GM23338 (cell line): ENCODE measurements at regions not wholly inside any gene's neighbourhood (a gene's known extent, or its start where the extent isn't known, plus 50 kb on each side); places are given as distances from the start of the nearest gene placed in this dataset.

Experiments used
- ATAC-seq: fragments of 200-7000 bp; cut with Tn5 transposase; 3 replicates; pipeline ENCODE4 v1.9.1; 2020
- DNase-seq: peaks from one replicate; pipeline ENCODE4 v3.0.0-alpha.2; 2015; ENCODE audit warnings: low spot score
- H2AFZ ChIP-seq: fragments of 200-600 bp; sonication (generic); 2 replicates; pipeline ENCODE4 v1.8.0; 2016; ENCODE audit warnings: antibody characterized with exemption, mild to moderate bottlenecking, moderate library complexity
- H3F3A ChIP-seq: fragments of 200-600 bp; sonication (generic); replicated peaks from 2 replicates; pipeline ENCODE4 v1.8.0; 2017; ENCODE audit warnings: antibody characterized with exemption, mixed run types, low read depth
- H3K27ac ChIP-seq: fragments of 200-600 bp; sonication (generic); 2 replicates; pipeline ENCODE4 v1.6.1; 2016; ENCODE audit warnings: low read depth
- H3K27me3 ChIP-seq: fragments of 200-600 bp; sonication (generic); 2 replicates; pipeline ENCODE4 v1.8.0; 2016; ENCODE audit warnings: mild to moderate bottlenecking, mixed run types, moderate library complexity; ENCODE audit not compliant: insufficient read depth
- H3K36me3 ChIP-seq: fragments of 200-600 bp; sonication (generic); 2 replicates; pipeline ENCODE4 v1.8.0; 2016; ENCODE audit warnings: mild to moderate bottlenecking; ENCODE audit not compliant: insufficient read depth
- H3K4me1 ChIP-seq: fragments of 200-600 bp; sonication (generic); 2 replicates; pipeline ENCODE4 v1.8.0; 2016; ENCODE audit warnings: mild to moderate bottlenecking, moderate library complexity; ENCODE audit not compliant: insufficient read depth
- H3K4me2 ChIP-seq: fragments of 200-600 bp; sonication (generic); 2 replicates; pipeline ENCODE4 v1.7.1; 2017; ENCODE audit warnings: mixed run types
- H3K4me3 ChIP-seq: fragments of 200-600 bp; sonication (generic); 2 replicates; pipeline ENCODE4 v1.6.1; 2016; ENCODE audit warnings: mixed run types
- H3K79me2 ChIP-seq: fragments of 200-600 bp; sonication (generic); replicated peaks from 2 replicates; pipeline ENCODE4 v1.8.0; 2017; ENCODE audit warnings: mild to moderate bottlenecking; ENCODE audit not compliant: insufficient read depth
- H3K9me2 ChIP-seq: fragments of 200-600 bp; sonication (generic); 2 replicates; pipeline ENCODE4 v1.8.0; 2017; ENCODE audit not compliant: insufficient read depth
- H4K20me1 ChIP-seq: fragments of 200-600 bp; sonication (generic); replicated peaks from 2 replicates; pipeline ENCODE4 v1.8.0; 2017; ENCODE audit warnings: mild to moderate bottlenecking; ENCODE audit not compliant: insufficient read depth
- H3K27ac Mint-ChIP-seq: 2 replicates; pipeline ENCODE4 v1.8.0; 2020; ENCODE audit warnings: inconsistent platforms, mild to moderate bottlenecking, moderate library complexity, mixed read lengths
- H3K27me3 Mint-ChIP-seq: 3 replicates; pipeline ENCODE4 v1.8.0; 2022; ENCODE audit warnings: low read depth, mild to moderate bottlenecking, moderate library complexity, mixed read lengths, inconsistent platforms; ENCODE audit not compliant: insufficient read depth, poor library complexity
- H3K36me3 Mint-ChIP-seq: 3 replicates; pipeline ENCODE4 v1.8.0; 2021; ENCODE audit warnings: low read depth, mild to moderate bottlenecking, inconsistent platforms, moderate library complexity, mixed read lengths
- H3K4me1 Mint-ChIP-seq: 3 replicates; pipeline ENCODE4 v1.8.0; 2020; ENCODE audit warnings: mild to moderate bottlenecking, inconsistent platforms, mixed read lengths
- H3K4me3 Mint-ChIP-seq: 3 replicates; pipeline ENCODE4 v1.8.0; 2021; ENCODE audit warnings: moderate library complexity, mild to moderate bottlenecking, inconsistent platforms, mixed read lengths
- H3K9me3 Mint-ChIP-seq: 3 replicates; pipeline ENCODE4 v1.8.0; 2020; ENCODE audit warnings: moderate library complexity, mild to moderate bottlenecking, inconsistent platforms, mixed read lengths
- CREB1 ChIP-seq: fragments of 250-450 bp; sonication (Bioruptor Pico); IDR thresholded peaks from 2 replicates; pipeline ENCODE4 v1.5.0; 2020; ENCODE audit warnings: low read depth, mild to moderate bottlenecking, moderate library complexity
- CTCF ChIP-seq, 2 experiments: fragments of 200-600 bp in 1 of 2; sonication (generic) in 1 of 2; conservative IDR thresholded peaks; 2 replicates each; pipeline versions ENCODE4 v1.5.1 to v1.6.1; 2016 to 2017; ENCODE audit warnings: antibody characterized with exemption in 2 of 2, low read depth in 2 of 2, mild to moderate bottlenecking in 2 of 2, moderate library complexity in 1 of 2
- EZH2 ChIP-seq: fragments of 200-600 bp; sonication (generic); IDR thresholded peaks from one replicate; pipeline ENCODE4 v1.8.0; 2017; ENCODE audit warnings: antibody characterized with exemption, mild to moderate bottlenecking, low read depth; ENCODE audit not compliant: unreplicated experiment
- JUNB ChIP-seq: IDR thresholded peaks from one replicate; pipeline ENCODE4 v1.6.1; 2016; ENCODE audit warnings: antibody characterized with exemption; ENCODE audit not compliant: unreplicated experiment
- ZNF462 ChIP-seq: fragments of 250-450 bp; sonication (Bioruptor Pico); IDR thresholded peaks from 2 replicates; pipeline ENCODE4 v1.5.0; 2020; ENCODE audit warnings: mild to moderate bottlenecking, moderate library complexity

GRCh38 chr1:175803413-175803812 is 60.0 kb upstream of the TNR start (continued):
- TF ChIP-seq ZNF462 = no peak
- no peak for TF ChIP-seq JUNB
- no peak for TF ChIP-seq CREB1 (CRISPR knock-in tag)

GRCh38 chr1:175802407-175803123 is 59.2 kb upstream of the TNR start:
- Mint-ChIP-seq H3K27ac (no peak overlapping the region), H3K27me3 (no peaks in the 10 kb centered on the region), H3K4me3 (no peak overlapping the region), H3K9me3 (no peaks in the 10 kb centered on the region), H3K4me1 (peaks cover 4% of the 10 kb centered on the region; the same call in 2 of the 3 replicates), H3K36me3 (no peaks in the 10 kb centered on the region)
- TF ChIP-seq CTCF (conservative IDR thresholded peaks at IDR 0.05; ENCODE audit: low read depth in 2 of 2) (peak; percentile 27 to 52; a peak in 3 of 4 replicates), EZH2 (no peak)
- Histone ChIP-seq H3K4me3 (no peak overlapping the region), H3K36me3 (no peaks in the 10 kb centered on the region), H3K27me3 (no peaks in the 10 kb centered on the region), H2AFZ (no peak overlapping the region), H4K20me1 (no peaks in the 10 kb centered on the region), H3K27ac (no peak overlapping the region), H3K9me2 (peaks cover 3% of the 10 kb centered on the region; the same call in 1 of the 2 replicates), H3K79me2 (no peaks in the 10 kb centered on the region), H3K4me2 (no peak overlapping the region), H3K4me1 (no peaks in the 10 kb centered on the region), H3F3A (no peaks in the 10 kb centered on the region)
- DNase-seq (peak; percentile 8), ATAC-seq (peak; percentile 76)
